ENCODE measurements at regions not wholly inside any gene's neighbourhood (a gene's known extent, or its start where the extent isn't known, plus 50 kb on each side); places are given as distances from the start of the nearest gene placed in this dataset.

- TF ChIP-seq, protein P1, sequence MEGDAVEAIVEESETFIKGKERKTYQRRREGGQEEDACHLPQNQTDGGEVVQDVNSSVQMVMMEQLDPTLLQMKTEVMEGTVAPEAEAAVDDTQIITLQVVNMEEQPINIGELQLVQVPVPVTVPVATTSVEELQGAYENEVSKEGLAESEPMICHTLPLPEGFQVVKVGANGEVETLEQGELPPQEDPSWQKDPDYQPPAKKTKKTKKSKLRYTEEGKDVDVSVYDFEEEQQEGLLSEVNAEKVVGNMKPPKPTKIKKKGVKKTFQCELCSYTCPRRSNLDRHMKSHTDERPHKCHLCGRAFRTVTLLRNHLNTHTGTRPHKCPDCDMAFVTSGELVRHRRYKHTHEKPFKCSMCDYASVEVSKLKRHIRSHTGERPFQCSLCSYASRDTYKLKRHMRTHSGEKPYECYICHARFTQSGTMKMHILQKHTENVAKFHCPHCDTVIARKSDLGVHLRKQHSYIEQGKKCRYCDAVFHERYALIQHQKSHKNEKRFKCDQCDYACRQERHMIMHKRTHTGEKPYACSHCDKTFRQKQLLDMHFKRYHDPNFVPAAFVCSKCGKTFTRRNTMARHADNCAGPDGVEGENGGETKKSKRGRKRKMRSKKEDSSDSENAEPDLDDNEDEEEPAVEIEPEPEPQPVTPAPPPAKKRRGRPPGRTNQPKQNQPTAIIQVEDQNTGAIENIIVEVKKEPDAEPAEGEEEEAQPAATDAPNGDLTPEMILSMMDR (IDR thresholded peaks at IDR 0.05), result no peak
- no peak for TF ChIP-seq POLR2A (IDR thresholded peaks at IDR 0.05)
- no peak for TF ChIP-seq POLR2AphosphoS5 (IDR thresholded peaks at IDR 0.05)
These were observed 117.7 kb upstream of the VCX3B start for GRCh38 chrX:8346892-8347291.

Data from gastroesophageal sphincter (tissue), 3 donors.